ENCODE measurements at regions not wholly inside any gene's neighbourhood (a gene's known extent, or its start where the extent isn't known, plus 50 kb on each side); places are given as distances from the start of the nearest gene placed in this dataset.

DNA sequence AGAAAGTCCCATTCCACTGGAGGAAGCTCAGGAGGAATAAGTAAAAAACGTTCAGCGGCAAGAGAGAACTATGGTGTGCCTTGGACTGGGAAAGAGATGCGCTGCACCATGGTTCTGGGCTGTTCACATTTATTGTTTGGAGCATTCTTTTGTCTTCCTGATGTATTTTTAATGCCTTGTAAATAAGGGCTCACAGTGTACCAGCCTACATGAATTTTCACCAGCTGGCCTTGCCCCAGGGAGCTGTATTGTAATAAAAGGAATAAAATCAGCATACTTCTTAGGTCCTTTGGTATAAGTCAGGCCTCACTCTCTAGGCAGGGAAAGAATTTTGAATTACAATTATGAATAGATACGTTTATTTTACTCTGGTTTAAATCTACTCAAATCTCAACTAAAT, 1249.6 kb downstream of the CNTNAP5 start:
- Histone ChIP-seq H3K27ac (replicated peaks) (no peak overlapping the region), H3K27me3 (ENCODE audit: low read depth) (no peaks in the 10 kb centered on the region), H3K36me3 (no peaks in the 10 kb centered on the region), H3K9me3 (replicated peaks) (no peaks in the 10 kb centered on the region), H3K4me1 (no peaks in the 10 kb centered on the region), H3K4me3 (no peak overlapping the region)
- TF ChIP-seq, protein P1, sequence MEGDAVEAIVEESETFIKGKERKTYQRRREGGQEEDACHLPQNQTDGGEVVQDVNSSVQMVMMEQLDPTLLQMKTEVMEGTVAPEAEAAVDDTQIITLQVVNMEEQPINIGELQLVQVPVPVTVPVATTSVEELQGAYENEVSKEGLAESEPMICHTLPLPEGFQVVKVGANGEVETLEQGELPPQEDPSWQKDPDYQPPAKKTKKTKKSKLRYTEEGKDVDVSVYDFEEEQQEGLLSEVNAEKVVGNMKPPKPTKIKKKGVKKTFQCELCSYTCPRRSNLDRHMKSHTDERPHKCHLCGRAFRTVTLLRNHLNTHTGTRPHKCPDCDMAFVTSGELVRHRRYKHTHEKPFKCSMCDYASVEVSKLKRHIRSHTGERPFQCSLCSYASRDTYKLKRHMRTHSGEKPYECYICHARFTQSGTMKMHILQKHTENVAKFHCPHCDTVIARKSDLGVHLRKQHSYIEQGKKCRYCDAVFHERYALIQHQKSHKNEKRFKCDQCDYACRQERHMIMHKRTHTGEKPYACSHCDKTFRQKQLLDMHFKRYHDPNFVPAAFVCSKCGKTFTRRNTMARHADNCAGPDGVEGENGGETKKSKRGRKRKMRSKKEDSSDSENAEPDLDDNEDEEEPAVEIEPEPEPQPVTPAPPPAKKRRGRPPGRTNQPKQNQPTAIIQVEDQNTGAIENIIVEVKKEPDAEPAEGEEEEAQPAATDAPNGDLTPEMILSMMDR (IDR thresholded peaks at IDR 0.05; ENCODE audit: borderline replicate concordance), result no peak
- DNase-seq, result no peak
- intact Hi-C loops (cut with micrococcal nuclease), result no loop called here

DNA sequence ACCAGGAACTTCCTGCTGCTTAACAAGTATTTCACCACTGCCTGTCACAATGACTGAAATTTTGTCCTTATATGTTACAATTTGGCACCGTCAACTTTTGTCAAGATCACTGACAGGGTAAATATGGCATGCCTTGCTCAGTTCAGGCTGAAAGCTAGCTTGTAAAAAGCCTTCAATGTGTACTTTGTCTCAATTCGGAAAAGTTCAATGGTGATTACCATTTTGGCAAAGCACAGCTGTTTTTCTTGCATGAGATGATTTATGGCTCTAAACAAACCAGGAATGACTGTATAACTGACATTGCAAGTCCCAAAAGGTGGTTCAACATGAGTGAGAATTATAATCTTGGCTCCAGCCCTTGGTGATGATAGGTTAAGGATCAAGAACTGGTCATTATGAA, 1255.2 kb downstream of the CNTNAP5 start:
- Histone ChIP-seq H3K9me3 (replicated peaks) (no peaks in the 10 kb centered on the region), H3K36me3 (no peaks in the 10 kb centered on the region), H3K4me1 (no peaks in the 10 kb centered on the region), H3K4me3 (no peak overlapping the region), H3K27me3 (ENCODE audit: low read depth) (no peaks in the 10 kb centered on the region), H3K27ac (replicated peaks) (no peak overlapping the region)
- intact Hi-C loops (cut with micrococcal nuclease), result no loop called here
- no peak for DNase-seq
- TF ChIP-seq, protein P1 (IDR thresholded peaks at IDR 0.05; ENCODE audit: borderline replicate concordance), result no peak

DNA sequence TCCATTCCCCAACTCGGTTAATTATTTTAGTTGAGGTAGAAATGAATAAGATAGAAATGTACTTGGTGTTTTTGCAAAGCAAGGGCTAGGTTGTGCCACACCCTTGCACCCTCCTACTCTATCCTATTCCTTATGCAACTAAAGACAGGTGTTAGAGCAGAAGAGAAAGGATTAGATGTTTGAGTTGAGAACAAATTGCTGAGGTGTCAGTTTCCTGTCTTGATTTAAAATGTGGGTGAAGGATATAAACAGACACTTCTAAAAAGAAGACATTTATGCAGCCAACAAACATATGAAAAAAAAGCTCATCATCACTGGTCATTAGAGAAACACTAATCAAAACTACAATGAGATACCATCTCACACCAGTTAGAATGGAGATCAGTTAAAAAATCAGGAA, 1256.2 kb downstream of the CNTNAP5 start:
- Histone ChIP-seq H3K4me3 (no peak overlapping the region), H3K36me3 (no peaks in the 10 kb centered on the region), H3K27ac (replicated peaks) (no peak overlapping the region), H3K4me1 (no peaks in the 10 kb centered on the region), H3K9me3 (replicated peaks) (no peaks in the 10 kb centered on the region), H3K27me3 (ENCODE audit: low read depth) (no peaks in the 10 kb centered on the region)
- TF ChIP-seq, protein P1 (IDR thresholded peaks at IDR 0.05; ENCODE audit: borderline replicate concordance), result no peak
- intact Hi-C loops (cut with micrococcal nuclease), result no loop called here
- no peak for DNase-seq

DNA sequence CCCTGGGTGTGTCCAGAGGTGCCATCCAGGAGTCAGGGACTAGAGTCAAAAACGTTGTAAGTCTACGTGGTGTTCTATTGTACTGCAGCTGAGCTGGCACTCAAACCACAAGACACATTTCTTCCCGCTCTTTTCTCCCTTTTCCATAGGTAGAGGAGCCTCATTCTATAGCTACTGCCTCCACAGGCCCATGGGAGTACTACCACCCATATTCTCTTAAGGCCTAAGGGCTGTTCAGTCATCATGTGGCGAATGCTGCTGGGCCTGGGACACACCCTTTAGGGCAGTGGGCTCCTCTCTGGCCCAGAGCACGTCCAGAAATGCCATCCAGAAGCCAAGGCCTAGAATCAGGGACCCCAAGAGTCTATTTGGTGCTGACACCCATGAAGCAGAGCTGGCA, 1271.7 kb downstream of the CNTNAP5 start:
- no peak overlapping the region for H3K4me3 ChIP-seq
- DNase-seq, result no peak
- TF ChIP-seq, protein P1 (IDR thresholded peaks at IDR 0.05; ENCODE audit: borderline replicate concordance), result no peak
- H3K27me3 ChIP-seq (ENCODE audit: low read depth), result no peaks in the 10 kb centered on the region
- no peaks in the 10 kb centered on the region for H3K36me3 ChIP-seq
- H3K9me3 ChIP-seq (replicated peaks), result peaks cover 32% of the 10 kb centered on the region
- H3K27ac ChIP-seq (replicated peaks), result no peak overlapping the region
- H3K4me1 ChIP-seq, result no peaks in the 10 kb centered on the region
- intact Hi-C loops (cut with micrococcal nuclease), result no loop called here

DNA sequence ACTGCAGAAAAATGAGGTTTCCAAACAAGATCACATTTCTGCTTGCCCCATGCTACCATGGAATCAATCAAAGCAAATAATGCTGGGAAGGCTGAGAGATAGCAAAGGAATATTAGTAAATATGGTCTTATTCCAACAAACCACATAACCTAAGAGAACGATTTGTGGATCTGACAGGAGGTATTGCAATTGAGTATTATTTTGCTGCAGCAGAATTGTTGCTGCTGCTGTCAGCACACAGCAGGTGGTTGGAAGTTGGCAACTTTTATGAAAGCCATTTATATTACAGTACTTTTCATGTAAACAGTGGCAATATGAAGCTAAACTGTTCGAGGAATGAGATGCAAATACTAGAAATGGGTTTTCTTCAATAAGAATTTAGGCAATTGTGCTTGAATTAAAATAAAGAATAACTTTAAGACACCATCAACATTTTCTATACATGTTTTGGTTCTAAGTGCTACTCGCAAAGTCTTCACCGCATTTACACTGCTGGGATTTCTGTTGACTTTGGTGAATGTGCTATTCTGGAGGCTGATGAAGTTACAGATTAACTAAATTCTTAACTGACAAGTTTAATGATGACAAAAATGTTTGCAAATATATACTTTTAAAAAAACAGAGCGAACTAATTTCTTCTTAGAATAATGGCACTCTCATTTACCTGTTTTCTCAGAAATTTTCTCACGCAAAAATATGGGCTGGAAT, 1285.7 kb downstream of the CNTNAP5 start:
- no peak overlapping the region for H3K4me3 ChIP-seq
- no peaks in the 10 kb centered on the region for H3K27me3 ChIP-seq (ENCODE audit: low read depth)
- no peaks in the 10 kb centered on the region for H3K36me3 ChIP-seq
- TF ChIP-seq, protein P1 (IDR thresholded peaks at IDR 0.05; ENCODE audit: borderline replicate concordance), result no peak
- H3K27ac ChIP-seq (replicated peaks), result no peak overlapping the region
- DNase-seq, result no peak
- no peaks in the 10 kb centered on the region for H3K9me3 ChIP-seq (replicated peaks)
- H3K4me1 ChIP-seq, result no peaks in the 10 kb centered on the region
- intact Hi-C loops (cut with micrococcal nuclease), result no loop called here

Data from left ventricle myocardium inferior (tissue), 1 donor.